ENCODE measurements at regions not wholly inside any gene's neighbourhood (a gene's known extent, or its start where the extent isn't known, plus 50 kb on each side); places are given as distances from the start of the nearest gene placed in this dataset.

GRCh38 chr16:50953290-50953689 is 197.8 kb downstream of the SALL1 start:
- Histone ChIP-seq H2BK5ac (ENCODE audit: low read depth, low read length, poor library complexity, severe bottlenecking) (no peak overlapping the region), H3K4me1 (ENCODE audit: control insufficient read depth, insufficient read depth, low read length) (no peaks in the 10 kb centered on the region), H4K91ac (ENCODE audit: insufficient read depth, low read depth, low read length) (no peak overlapping the region), H3K79me1 (ENCODE audit: low read depth in 1 of 2, low read length in 2 of 2) (no peaks in the 10 kb centered on the region), H2BK20ac (ENCODE audit: low read depth, low read length) (no peak overlapping the region), H3K27ac (ENCODE audit: insufficient read depth, low read length) (no peak overlapping the region), H2AFZ (replicated peaks; ENCODE audit: low read length, poor library complexity) (no peak overlapping the region), H3K56ac (ENCODE audit: extremely low read depth, insufficient read depth, low read length) (no peak overlapping the region), H3K9me1 (ENCODE audit: insufficient read depth, low read length) (no peaks in the 10 kb centered on the region), H4K5ac (ENCODE audit: low read depth, low read length) (no peak overlapping the region), H2BK15ac (ENCODE audit: low read depth, low read length) (no peak overlapping the region), H2AK5ac (ENCODE audit: low read depth, low read length) (no peak overlapping the region), H2BK120ac (ENCODE audit: low read depth, low read length) (no peak overlapping the region), H3K14ac (replicated peaks; ENCODE audit: low read depth, low read length) (no peak overlapping the region), H3K4me3 (ENCODE audit: insufficient read depth, low read depth, low read length) (no peak overlapping the region), H3K23ac (ENCODE audit: low read depth, low read length) (no peak overlapping the region), H3K36me3 (ENCODE audit: control insufficient read depth, insufficient read depth, low read length) (no peaks in the 10 kb centered on the region), H3K4me2 (ENCODE audit: low read depth, low read length) (no peak overlapping the region), H3K4ac (ENCODE audit: low read depth, low read length) (no peak overlapping the region), H4K20me1 (ENCODE audit: insufficient read depth, low read length) (no peaks in the 10 kb centered on the region), H3K18ac (ENCODE audit: low read depth, low read length) (no peak overlapping the region), H3K27me3 (ENCODE audit: control insufficient read depth, insufficient read depth, low read length) (no peaks in the 10 kb centered on the region), H4K8ac (ENCODE audit: low read depth in 2 of 2, low read length in 2 of 2) (no peak overlapping the region), H3K9ac (ENCODE audit: low read depth, low read length) (no peak overlapping the region), H2AK9ac (replicated peaks; ENCODE audit: low read depth, low read length, poor library complexity) (no peak overlapping the region), H3K9me3 (ENCODE audit: control insufficient read depth, insufficient read depth, low read length) (no peaks in the 10 kb centered on the region)
- ATAC-seq (ENCODE audit: low read depth) (no peak), DNase-seq (no peak)
- 67% methylated on average over 1 of the region's 2 CpGs; no CpG with 5 or more reads in 1 of the 2 experiments for WGBS, 2 experiments (ENCODE audit: extremely low coverage in 2 of 2, insufficient read length in 1 of 2)
- no TSS peak for BruUV-seq (replicated peaks)
- ChIA-PET POLR2A (ENCODE audit: unreplicated experiment) (no interaction called here), CTCF (no interaction called here)
- dilution Hi-C loops (cut with HindIII; ENCODE audit: low sequenced_read_pairs, unreplicated experiment) = no loop called here
- intact Hi-C loops (cut with micrococcal nuclease) = no loop called here
- TF ChIP-seq NFE2L2 (IDR thresholded peaks at IDR 0.05; ENCODE audit: low read depth, low read length) = no peak
- TF ChIP-seq BHLHE40 (IDR thresholded peaks at IDR 0.05; ENCODE audit: low read depth, low read length) = no peak
- no peak for TF ChIP-seq MAZ (IDR thresholded peaks at IDR 0.05; ENCODE audit: borderline replicate concordance, low read depth, low read length)
- TF ChIP-seq MAFK (IDR thresholded peaks at IDR 0.05; ENCODE audit: low read depth, low read length) = no peak
- no peak for TF ChIP-seq RFX5 (IDR thresholded peaks at IDR 0.05; ENCODE audit: low read depth, low read length)
- TF ChIP-seq CHD1 (IDR thresholded peaks at IDR 0.05; ENCODE audit: low read depth, low read length) = no peak
- TF ChIP-seq USF2 (IDR thresholded peaks at IDR 0.05; ENCODE audit: low read depth, low read length) = no peak
- TF ChIP-seq FOS (IDR thresholded peaks at IDR 0.05; ENCODE audit: low read depth, low read length) = no peak
- TF ChIP-seq RCOR1 (IDR thresholded peaks at IDR 0.05; ENCODE audit: insufficient replicate concordance, low read length) = no peak
- no peak for TF ChIP-seq CEBPB (IDR thresholded peaks at IDR 0.05; ENCODE audit: low read depth, low read length)
- TF ChIP-seq MXI1 (IDR thresholded peaks at IDR 0.05; ENCODE audit: borderline replicate concordance, low read depth, low read length) = no peak
- no peak for TF ChIP-seq RAD21 (IDR thresholded peaks at IDR 0.05; ENCODE audit: low read length)
- TF ChIP-seq CTCF (conservative IDR thresholded peaks at IDR 0.05; ENCODE audit: low read depth, low read length) = no peak
- in situ Hi-C loops (cut with MboI; ENCODE audit: low sequenced_read_pairs) = no loop called here

Data from IMR-90 (cell line).